GM21717 (cell line): ENCODE measurements at regions not wholly inside any gene's neighbourhood (a gene's known extent, or its start where the extent isn't known, plus 50 kb on each side); places are given as distances from the start of the nearest gene placed in this dataset.

Experiments
- ATAC-seq: cut with Tn5 transposase; IDR thresholded peaks from one replicate; pipeline ENCODE4 v1.9.1; 2021; ENCODE audit warnings: mild to moderate bottlenecking, moderate library complexity; ENCODE audit not compliant: unreplicated experiment

GRCh38 chr9:105828171-105828570 is 133.8 kb downstream of the TMEM38B start:
- ATAC-seq = no peak

DNA sequence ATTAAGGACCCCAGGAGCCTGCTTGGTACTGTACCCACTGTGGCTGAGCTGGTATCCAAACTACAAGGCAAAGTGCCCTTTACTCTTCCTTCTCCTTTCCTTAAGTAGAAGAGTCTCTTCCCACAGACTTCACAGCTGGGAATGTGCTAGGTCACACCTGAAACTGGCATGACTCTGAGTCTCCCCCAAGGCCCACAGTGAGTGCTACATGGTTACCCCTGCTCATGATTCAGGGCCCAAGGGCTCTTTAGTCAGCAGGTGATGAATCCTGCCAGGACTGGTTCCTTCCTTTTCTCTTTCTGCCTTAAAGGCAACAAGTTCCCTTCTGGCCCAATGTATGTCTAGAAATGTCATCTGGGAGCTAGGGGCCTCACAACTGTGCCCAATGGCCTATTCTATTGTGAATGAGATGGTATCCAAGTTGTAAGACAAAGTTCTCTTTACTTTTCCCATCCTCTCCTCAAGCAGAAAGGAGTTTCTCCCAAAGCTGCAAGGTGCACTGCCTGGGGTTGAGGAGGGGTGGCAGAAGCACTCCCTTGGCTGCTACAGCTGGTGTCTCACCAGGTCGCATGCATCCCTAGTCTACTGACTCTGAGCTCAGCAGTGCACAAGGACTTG is 134.4 kb downstream of the TMEM38B start:
- no peak for ATAC-seq

GRCh38 chr9:105830461-105830860 is 136.1 kb downstream of the TMEM38B start:
- ATAC-seq = no peak

DNA sequence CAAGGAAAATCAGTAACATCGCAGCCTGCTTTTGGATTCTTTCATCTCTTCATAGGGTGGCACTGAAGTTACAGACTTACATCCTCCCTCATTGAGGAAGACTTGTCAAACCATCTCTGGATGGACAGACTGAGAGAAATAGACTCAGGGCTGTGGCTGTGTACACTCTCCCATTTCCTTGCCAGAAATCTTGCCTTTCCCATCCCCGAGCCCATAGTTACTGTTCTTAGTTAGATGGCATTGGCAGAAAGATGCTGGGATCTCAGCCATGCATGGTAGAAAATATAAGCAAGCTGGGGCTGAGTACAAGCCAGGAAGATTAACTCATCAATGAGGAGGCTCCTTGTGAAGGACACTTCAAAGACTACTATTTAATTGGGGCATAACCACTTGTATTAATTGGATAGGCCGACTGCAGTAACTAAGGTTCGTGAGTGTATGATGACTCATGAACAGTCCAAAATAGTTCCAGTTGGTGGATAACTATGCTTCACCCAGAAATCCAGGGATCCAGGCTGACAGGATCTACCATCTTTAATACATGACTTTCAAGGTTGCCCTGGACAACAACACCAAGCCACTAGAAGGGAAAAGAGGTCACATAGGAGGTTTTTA is 137.9 kb downstream of the TMEM38B start:
- no peak for ATAC-seq

GRCh38 chr9:105833271-105833975 is 139.1 kb downstream of the TMEM38B start:
- ATAC-seq = no peak

- no peak for ATAC-seq
Measured at GRCh38 chr9:105834404-105834803, 140.1 kb downstream of the TMEM38B start.

DNA sequence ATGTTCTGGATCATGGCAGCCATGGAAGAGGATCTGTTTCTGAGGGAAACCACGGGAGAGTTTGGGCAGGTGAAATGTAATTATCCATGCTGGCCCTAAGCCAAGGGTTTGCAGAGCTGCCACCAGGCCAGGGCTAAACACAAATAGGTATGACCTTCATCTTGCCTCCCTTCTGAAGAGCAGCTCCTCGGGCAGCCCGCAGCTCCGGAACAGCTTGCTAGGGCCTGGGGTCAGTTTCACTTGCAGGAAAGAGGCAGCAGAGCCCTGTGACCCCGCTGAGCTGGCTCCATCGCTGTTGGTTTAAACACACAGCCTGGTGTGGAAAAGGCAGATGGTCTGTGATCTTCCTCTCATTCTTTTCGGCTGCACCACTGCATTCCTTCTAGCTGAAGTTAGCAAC is 141.4 kb downstream of the TMEM38B start:
- no peak for ATAC-seq

DNA sequence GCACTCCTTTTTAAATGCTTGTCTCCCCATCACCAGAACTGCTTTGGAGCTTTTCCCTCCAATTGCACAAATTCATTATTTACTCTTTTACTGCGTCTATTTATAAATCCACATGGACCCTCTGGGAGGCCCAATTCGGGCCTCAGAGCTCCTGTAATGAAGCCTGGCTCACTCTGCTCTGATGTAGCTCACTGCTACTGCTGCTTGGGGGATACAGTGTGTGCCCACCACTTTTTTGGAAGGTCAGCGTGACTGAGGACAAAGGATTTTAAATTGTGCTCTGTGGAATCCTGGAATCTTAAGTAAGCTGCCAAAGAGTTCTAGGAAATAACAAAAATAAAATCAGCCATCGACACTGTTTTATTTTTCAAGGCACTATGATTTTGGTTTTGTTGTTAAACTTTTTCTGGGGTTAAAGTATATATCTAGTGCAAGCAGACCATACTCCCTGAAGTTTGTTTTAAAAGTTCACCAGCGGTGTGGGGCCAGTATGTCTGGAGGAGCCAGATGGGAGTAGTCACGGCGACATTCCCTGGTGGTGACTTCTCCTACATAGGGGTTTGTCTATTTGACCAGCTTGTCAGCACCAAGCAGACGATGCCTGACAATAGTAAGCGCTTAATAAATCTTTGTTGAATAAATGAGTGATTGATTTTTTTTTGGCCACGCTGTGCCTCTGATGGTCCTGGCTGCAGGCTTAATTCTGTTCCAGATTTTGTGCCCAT is 142.8 kb downstream of the TMEM38B start:
- no peak for ATAC-seq

DNA sequence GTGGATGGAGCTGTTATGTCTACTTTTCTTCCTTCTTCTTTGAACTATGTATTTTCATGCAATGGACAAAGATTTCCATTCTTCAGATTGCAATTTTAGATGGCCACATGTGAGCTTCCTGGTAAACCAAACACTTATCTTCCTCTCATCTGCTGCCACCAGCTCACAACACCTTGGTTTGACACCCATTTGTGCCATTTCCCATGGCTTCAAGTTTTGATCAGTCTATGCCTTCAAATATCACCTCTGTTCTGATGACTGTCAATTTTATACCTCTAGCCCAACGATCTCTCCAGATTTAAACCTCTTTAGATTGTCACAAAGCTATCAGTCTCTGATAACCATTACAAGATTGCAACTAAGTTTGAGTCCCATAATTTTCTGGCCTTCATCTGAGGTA is 147.2 kb downstream of the TMEM38B start:
- ATAC-seq = no peak

GRCh38 chr9:105842023-105842644 is 147.8 kb downstream of the TMEM38B start:
- no peak for ATAC-seq

DNA sequence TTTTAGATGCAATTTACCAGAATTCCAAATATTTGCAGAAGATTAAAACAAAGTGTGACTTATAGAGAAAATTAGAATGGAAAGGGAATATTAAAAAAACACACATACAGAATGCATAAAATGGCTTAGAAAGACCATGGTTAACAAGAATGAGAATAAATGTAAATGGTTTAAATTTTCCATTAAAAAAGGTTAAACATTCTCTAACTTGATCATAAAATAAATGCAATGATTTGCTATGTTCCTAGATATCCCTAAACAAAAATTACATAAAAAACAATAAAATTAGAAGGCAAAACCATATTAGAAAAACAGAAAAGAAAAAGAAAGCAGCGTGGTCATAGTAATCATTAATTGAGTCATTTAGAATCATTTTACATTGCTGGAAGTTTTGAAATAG is 152.5 kb downstream of the TMEM38B start:
- ATAC-seq = no peak

DNA sequence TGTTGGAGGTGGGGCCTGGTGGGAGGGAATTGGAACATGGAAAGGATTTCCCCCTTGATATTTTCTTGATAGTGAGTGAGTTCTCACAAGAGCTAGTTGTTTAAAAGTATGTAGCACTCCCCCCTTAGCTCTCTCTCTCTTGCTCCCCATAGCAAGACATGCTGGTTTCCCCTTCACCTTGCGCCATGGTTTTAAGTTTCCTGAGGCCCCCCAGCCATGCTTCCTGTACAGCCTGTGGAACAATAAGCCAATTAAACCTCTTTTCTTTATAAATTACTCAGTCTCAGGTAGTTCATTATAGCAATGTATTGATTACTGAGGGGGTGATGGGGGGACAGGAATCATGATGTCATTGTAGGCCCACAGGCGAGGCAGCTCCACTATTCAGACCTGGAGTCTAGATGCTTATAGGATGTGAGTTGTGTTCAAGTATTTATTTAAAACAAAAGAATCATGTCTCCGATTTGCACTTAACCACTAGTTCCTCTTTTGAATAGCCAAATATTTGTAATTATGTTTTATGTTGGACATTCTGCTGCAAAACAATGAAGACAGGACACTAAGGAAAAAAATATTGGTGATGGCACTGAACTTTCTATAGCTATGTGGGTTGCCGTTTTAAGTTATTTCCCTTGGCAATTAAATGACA is 156.6 kb downstream of the TMEM38B start:
- no peak for ATAC-seq

- no peak for ATAC-seq
Measured at GRCh38 chr9:105854026-105854782, 159.9 kb downstream of the TMEM38B start.

DNA sequence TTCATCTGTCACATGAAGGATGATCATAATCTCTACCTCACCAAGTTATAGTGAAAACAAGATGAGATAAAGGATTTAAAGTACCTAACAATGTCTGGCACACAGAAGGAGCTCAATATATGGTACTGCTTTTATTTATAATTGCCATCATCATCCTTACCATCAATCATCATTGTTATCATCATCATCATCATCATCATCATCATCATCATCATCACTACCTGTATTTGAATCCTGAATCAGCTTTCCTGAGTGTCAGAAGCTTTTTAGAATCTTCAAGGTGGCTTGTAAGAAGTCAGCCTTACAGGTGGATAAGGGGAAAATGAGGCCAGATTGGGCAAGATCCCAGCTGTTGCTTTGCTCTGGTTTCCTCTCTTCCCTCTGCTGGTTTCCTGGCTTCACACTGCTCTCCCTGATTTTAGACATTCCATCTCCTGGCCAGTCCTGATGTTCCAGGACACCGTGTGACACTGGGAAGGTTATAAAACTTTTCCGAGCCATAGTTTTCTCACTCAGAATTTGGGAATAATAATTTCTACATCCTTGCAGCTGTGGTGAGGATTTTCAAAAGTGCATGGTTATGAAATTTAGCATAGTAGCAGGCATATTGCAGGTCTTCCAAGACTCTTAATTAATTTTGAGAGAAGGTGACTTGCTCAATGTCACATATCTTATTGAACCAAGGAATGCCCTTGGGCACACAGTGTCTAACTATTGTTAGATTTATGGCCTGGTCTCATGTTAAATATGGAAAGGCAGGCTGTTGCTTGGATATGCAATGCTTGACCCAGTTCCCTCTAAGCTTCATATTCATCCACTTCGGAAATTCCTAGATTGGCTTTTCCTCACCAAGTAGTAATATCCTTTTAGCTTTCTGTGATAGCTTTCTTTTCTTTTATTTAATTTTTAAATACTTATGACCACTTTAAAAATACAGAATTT is 160.7 kb downstream of the TMEM38B start:
- no peak for ATAC-seq

- ATAC-seq = no peak
Measured at GRCh38 chr9:105855987-105856386, 161.6 kb downstream of the TMEM38B start.

DNA sequence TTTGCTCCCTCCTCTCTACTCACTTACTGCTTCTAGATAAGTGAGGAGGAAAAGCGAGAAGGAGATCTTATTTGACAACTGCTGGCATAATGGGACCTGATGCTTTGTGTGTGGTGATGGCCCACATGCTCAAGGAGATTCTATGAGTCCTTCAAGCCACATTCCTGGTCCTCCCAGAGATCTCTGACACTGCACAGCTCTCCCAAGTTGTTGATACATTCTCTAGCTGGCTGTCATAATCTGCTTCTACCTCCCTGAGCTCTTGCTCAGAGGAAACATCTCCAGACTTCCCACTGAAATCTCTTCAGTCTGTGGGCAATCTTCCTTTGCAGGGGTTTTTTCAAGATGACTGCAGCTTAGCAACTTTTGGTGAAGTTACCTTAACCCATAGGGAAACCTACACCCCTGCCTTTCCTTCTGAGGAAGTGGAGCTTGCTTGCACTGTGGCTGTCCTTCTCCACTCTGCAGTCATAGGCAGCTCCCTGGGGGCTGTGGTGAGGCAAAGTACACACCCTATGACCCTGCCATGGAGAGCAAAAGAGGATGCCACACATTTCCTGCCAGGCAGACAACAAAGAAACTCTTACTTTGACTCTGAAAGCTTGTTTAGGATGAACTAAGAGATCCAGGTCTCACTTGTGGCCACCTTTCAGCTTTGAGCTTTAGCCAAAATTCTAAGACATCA is 163.8 kb downstream of the TMEM38B start:
- ATAC-seq = no peak

GRCh38 chr9:105858877-105859276 is 164.5 kb downstream of the TMEM38B start:
- ATAC-seq = no peak

DNA sequence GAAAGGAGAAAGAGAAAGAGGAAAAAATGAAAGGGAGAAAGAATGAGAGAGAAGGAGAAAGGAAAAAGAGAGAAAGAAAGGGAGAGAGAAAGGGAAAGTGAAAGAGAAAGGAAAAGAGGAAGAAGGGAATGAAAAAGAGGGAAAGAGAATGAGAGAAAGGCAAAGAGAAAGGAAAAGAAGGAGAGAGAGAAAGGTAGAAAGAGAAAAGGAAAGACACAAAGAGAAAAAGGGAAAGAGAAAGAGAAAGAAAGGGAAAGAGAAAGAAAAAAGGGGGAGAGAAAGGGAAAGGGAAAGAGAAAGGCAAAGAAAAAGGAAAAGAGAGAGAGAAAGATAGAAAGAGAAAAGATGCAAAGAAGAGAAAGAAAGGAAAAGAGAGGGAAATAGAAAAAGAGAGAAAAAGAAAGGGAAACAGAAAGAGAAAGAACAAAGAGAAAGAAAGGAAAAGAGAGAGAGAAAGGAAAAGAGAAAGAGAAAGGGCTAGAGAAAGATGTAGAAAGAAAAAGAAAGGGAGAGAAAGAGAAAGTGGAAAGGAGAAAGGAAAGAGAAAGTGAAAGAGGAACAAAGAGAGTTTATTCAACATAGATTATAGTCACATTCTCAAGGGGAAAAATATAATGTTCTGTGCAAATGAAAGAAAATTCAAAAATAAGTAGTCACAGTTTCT is 165.2 kb downstream of the TMEM38B start:
- no peak for ATAC-seq
